Panc1 (cell line): ENCODE measurements at regions not wholly inside any gene's neighbourhood (a gene's known extent, or its start where the extent isn't known, plus 50 kb on each side); places are given as distances from the start of the nearest gene placed in this dataset.

Experiments
- ATAC-seq: fragments of 200-7000 bp; cut with Tn5 transposase; 2 replicates; pipeline ENCODE4 v1.9.1; 2020; ENCODE audit warnings: mild to moderate bottlenecking, moderate library complexity
- BruUV-seq: library from RNA; stranded (reverse); fragments of 400-500 nt; replicated peaks from 2 replicates; lab custom pipeline; 2021; lab: Mats Ljungman, UMichigan
- CTCF ChIA-PET: fragments of 300-600 bp; sonication (Branson Sonifier 250); formaldehyde crosslinking; loops from one replicate; lab custom pipeline; 2022; ENCODE audit warnings: antibody characterized with exemption; lab: Charles Lee
- POLR2A ChIA-PET: fragments of 300-600 bp; sonication (Branson Sonifier 250); formaldehyde crosslinking; loops from one replicate; lab custom pipeline; 2022; ENCODE audit warnings: antibody characterized with exemption; lab: Charles Lee
- DNase-seq: peaks from one replicate; pipeline ENCODE4 v3.0.0-alpha.2; 2010; ENCODE audit warnings: low read depth, low spot score
- H3K27ac ChIP-seq: 2 replicates; pipeline ENCODE4 v1.5.1; 2011; ENCODE audit warnings: mild to moderate bottlenecking, low read length, inconsistent platforms
- H3K27me3 ChIP-seq: fragments of 200-500 bp; sonication (Bioruptor generic); 2 replicates; pipeline ENCODE4 v1.6.0; 2014; ENCODE audit warnings: low read length, inconsistent platforms; ENCODE audit not compliant: control insufficient read depth, insufficient read depth
- H3K36me3 ChIP-seq: fragments of 200-500 bp; sonication (Bioruptor generic); 2 replicates; pipeline ENCODE4 v1.5.1; 2014; ENCODE audit warnings: inconsistent platforms, mild to moderate bottlenecking, low read length, moderate library complexity; ENCODE audit not compliant: control insufficient read depth, insufficient read depth
- H3K4me1 ChIP-seq: 2 replicates; pipeline ENCODE4 v1.5.1; 2011; ENCODE audit warnings: inconsistent platforms, mild to moderate bottlenecking, low read length, moderate library complexity; ENCODE audit not compliant: control insufficient read depth, insufficient read depth
- H3K4me3 ChIP-seq, 2 experiments: 2 replicates each; pipeline ENCODE4 v1.5.1; 2011 to 2012; ENCODE audit warnings: low read depth in 2 of 2, low read length in 2 of 2, mild to moderate bottlenecking in 2 of 2, inconsistent platforms in 1 of 2, moderate library complexity in 1 of 2
- H3K9me3 ChIP-seq: fragments of 200-500 bp; sonication (Bioruptor generic); 2 replicates; pipeline ENCODE4 v1.5.1; 2014; ENCODE audit warnings: low read depth, mild to moderate bottlenecking, inconsistent platforms, low read length, moderate library complexity; ENCODE audit not compliant: control insufficient read depth, insufficient read depth
- POLR2AphosphoS5 ChIP-seq: IDR thresholded peaks from 2 replicates; pipeline ENCODE4 v1.6.1; 2012; ENCODE audit warnings: mild to moderate bottlenecking, low read depth, low read length, moderate library complexity
- SIN3A ChIP-seq: IDR thresholded peaks from 2 replicates; pipeline ENCODE4 v1.6.1; 2012; ENCODE audit warnings: low read depth, mild to moderate bottlenecking, low read length, moderate library complexity, borderline replicate concordance; ENCODE audit not compliant: insufficient read depth
- TCF7L2 ChIP-seq: IDR thresholded peaks from 2 replicates; pipeline ENCODE4 v1.6.1; 2011; ENCODE audit warnings: mild to moderate bottlenecking, low read depth, low read length, inconsistent platforms
- in situ Hi-C: cut with HindIII; loops from 2 replicates; pipeline ENCODE4 v1.10.0; 2016; ENCODE audit warnings: low sequenced_read_pairs, low pct_unique_long_range_greater_than_20kb
- intact Hi-C: fragments of 100-400 bp; cut with micrococcal nuclease; formaldehyde crosslinking; loops from one replicate; pipeline ENCODE4 v1.10.0; 2022; ENCODE audit not compliant: unreplicated experiment
- TF ChIP-seq, protein P1 (sequence below), 2 experiments: IDR thresholded peaks; 2 replicates each; pipeline ENCODE4 v1.6.1; 2011 to 2012; ENCODE audit warnings: low read depth in 2 of 2, control low read depth in 1 of 2, low read length in 1 of 2, mild to moderate bottlenecking in 1 of 2, moderate library complexity in 1 of 2; ENCODE audit not compliant: insufficient read depth in 1 of 2
- TF ChIP-seq, protein P2 (sequence below): fragments of 450-650 bp; IDR thresholded peaks from 2 replicates; pipeline ENCODE4 v1.5.1; 2017; ENCODE audit warnings: mild to moderate bottlenecking

DNA sequence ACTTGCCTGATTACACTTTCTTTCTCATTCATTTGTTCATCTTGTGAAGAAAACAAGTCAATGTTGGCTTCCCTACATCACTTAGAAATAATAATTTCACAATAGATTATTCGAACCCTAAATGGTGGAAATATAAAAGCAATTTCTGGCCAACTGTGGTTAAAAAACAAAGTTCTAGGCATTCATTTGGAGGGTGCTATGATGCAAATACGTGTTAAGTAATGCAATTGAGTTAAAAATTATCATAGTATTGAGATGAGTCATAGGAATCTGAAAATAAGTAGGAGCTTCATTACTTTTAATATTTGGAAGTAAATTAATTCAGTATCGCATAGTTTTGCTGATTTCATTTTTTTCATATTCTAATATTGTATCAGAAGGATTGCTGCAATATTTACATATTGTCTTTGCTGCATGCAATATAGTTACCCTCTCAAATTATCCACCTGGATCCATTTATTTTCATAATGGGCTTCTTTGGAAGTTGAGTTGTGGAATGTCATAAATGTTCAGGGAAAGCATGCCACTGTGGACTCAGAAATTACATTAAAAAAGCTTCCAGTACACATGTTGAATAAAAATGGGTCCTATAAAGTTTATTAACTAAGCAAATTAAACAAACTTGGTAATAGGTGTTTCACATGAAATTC, 647.7 kb upstream of the WWC1 start:
- intact Hi-C loops: no loop called here
- CTCF ChIA-PET: no interaction called here
- no peaks in the 10 kb centered on the region for H3K36me3 ChIP-seq
- no TSS peak for BruUV-seq
- in situ Hi-C loops: no loop called here
- H3K4me3 ChIP-seq: no peak overlapping the region
- no peaks in the 10 kb centered on the region for H3K27me3 ChIP-seq
- no peaks in the 10 kb centered on the region for H3K9me3 ChIP-seq
- TF ChIP-seq, protein P1, sequence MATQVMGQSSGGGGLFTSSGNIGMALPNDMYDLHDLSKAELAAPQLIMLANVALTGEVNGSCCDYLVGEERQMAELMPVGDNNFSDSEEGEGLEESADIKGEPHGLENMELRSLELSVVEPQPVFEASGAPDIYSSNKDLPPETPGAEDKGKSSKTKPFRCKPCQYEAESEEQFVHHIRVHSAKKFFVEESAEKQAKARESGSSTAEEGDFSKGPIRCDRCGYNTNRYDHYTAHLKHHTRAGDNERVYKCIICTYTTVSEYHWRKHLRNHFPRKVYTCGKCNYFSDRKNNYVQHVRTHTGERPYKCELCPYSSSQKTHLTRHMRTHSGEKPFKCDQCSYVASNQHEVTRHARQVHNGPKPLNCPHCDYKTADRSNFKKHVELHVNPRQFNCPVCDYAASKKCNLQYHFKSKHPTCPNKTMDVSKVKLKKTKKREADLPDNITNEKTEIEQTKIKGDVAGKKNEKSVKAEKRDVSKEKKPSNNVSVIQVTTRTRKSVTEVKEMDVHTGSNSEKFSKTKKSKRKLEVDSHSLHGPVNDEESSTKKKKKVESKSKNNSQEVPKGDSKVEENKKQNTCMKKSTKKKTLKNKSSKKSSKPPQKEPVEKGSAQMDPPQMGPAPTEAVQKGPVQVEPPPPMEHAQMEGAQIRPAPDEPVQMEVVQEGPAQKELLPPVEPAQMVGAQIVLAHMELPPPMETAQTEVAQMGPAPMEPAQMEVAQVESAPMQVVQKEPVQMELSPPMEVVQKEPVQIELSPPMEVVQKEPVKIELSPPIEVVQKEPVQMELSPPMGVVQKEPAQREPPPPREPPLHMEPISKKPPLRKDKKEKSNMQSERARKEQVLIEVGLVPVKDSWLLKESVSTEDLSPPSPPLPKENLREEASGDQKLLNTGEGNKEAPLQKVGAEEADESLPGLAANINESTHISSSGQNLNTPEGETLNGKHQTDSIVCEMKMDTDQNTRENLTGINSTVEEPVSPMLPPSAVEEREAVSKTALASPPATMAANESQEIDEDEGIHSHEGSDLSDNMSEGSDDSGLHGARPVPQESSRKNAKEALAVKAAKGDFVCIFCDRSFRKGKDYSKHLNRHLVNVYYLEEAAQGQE (IDR thresholded peaks at IDR 0.05; ENCODE audit: insufficient read depth in 1 of 2, low read depth in 2 of 2, low read length in 1 of 2): no peak
- TF ChIP-seq SIN3A: no peak
- TF ChIP-seq, protein P2, sequence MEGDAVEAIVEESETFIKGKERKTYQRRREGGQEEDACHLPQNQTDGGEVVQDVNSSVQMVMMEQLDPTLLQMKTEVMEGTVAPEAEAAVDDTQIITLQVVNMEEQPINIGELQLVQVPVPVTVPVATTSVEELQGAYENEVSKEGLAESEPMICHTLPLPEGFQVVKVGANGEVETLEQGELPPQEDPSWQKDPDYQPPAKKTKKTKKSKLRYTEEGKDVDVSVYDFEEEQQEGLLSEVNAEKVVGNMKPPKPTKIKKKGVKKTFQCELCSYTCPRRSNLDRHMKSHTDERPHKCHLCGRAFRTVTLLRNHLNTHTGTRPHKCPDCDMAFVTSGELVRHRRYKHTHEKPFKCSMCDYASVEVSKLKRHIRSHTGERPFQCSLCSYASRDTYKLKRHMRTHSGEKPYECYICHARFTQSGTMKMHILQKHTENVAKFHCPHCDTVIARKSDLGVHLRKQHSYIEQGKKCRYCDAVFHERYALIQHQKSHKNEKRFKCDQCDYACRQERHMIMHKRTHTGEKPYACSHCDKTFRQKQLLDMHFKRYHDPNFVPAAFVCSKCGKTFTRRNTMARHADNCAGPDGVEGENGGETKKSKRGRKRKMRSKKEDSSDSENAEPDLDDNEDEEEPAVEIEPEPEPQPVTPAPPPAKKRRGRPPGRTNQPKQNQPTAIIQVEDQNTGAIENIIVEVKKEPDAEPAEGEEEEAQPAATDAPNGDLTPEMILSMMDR: no peak
- no peak for TF ChIP-seq TCF7L2
- no peak for TF ChIP-seq POLR2AphosphoS5
- DNase-seq (no peak), ATAC-seq (no peak)
- POLR2A ChIA-PET: no interaction called here
- no peaks in the 10 kb centered on the region for H3K4me1 ChIP-seq
- no peak overlapping the region for H3K27ac ChIP-seq

DNA sequence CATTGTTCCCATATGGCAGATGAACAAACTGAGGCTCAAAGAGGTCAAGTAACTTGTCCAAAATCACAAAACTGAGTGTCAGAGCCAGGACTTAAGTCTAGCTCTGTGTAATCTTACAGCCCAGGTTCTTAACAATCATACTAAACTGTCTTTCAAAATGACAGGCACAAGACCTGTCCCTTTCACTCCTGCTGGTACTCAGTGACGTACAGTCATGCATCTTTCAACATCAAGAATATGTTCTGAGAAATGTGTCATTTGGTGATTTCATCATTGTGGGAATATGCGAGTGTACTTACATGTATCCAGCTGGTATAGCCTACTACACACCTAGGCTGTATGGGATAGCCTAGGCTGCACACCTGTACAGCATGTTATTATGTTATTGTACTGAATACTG, 646.8 kb upstream of the WWC1 start:
- in situ Hi-C loops: no loop called here
- H3K9me3 ChIP-seq: no peaks in the 10 kb centered on the region
- no peaks in the 10 kb centered on the region for H3K36me3 ChIP-seq
- no peak overlapping the region for H3K4me3 ChIP-seq
- H3K27ac ChIP-seq: no peak overlapping the region
- no peaks in the 10 kb centered on the region for H3K4me1 ChIP-seq
- POLR2A ChIA-PET: no interaction called here
- DNase-seq (no peak), ATAC-seq (no peak)
- no peaks in the 10 kb centered on the region for H3K27me3 ChIP-seq
- TF ChIP-seq TCF7L2: no peak
- TF ChIP-seq, protein P2: no peak
- TF ChIP-seq SIN3A: no peak
- TF ChIP-seq, protein P1 (IDR thresholded peaks at IDR 0.05; ENCODE audit: insufficient read depth in 1 of 2, low read depth in 2 of 2, low read length in 1 of 2): no peak
- no peak for TF ChIP-seq POLR2AphosphoS5
- CTCF ChIA-PET: no interaction called here
- BruUV-seq: no TSS peak
- intact Hi-C loops: no loop called here
